Neural cell (in vitro differentiated cells): ENCODE measurements at regions not wholly inside any gene's neighbourhood (a gene's known extent, or its start where the extent isn't known, plus 50 kb on each side); places are given as distances from the start of the nearest gene placed in this dataset.

Source experiments
- EZH2 ChIP-seq: fragments of 200-600, 300-800 bp; shearing (Covaris generic), sonication (generic); IDR thresholded peaks from 2 replicates; pipeline ENCODE4 v1.6.1; 2014; ENCODE audit warnings: antibody characterized with exemption, low read length, borderline replicate concordance, mild to moderate bottlenecking; ENCODE audit not compliant: insufficient read depth, poor library complexity, severe bottlenecking
- POLR2AphosphoS5 ChIP-seq: IDR thresholded peaks from 2 replicates; pipeline ENCODE4 v1.6.1; 2012
- TAF1 ChIP-seq: IDR thresholded peaks from 2 replicates; pipeline ENCODE4 v1.6.1; 2012; ENCODE audit warnings: low read depth
- TF ChIP-seq, protein P1 (sequence below): fragments of 450-650 bp; IDR thresholded peaks from 2 replicates; pipeline ENCODE4 v1.5.1; 2014; ENCODE audit warnings: antibody characterized with exemption, mild to moderate bottlenecking, moderate library complexity; ENCODE audit not compliant: poor library complexity, severe bottlenecking

DNA sequence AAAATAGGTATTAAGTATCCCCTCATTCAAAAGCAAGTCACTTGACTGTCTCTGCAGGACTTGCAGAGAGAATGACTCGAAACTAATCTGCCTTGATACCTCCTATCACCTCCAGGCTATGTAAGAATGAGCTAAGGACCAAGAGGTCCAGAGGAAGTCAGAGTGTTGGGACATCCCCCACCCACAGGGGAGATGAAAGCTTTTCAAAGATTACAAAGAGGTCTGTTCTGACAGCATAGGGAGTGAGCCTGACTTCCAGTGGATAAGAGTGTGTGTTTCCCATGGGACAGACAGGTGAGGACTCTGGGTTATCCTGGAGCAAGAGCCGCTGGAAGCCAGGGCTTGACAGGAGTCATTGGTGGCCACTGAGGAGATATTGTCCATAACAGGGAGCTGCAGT lies 85.0 kb upstream of the TACR1 start:
- TF ChIP-seq POLR2AphosphoS5 (no peak), EZH2 (no peak), TAF1 (no peak)
- TF ChIP-seq, protein P1, sequence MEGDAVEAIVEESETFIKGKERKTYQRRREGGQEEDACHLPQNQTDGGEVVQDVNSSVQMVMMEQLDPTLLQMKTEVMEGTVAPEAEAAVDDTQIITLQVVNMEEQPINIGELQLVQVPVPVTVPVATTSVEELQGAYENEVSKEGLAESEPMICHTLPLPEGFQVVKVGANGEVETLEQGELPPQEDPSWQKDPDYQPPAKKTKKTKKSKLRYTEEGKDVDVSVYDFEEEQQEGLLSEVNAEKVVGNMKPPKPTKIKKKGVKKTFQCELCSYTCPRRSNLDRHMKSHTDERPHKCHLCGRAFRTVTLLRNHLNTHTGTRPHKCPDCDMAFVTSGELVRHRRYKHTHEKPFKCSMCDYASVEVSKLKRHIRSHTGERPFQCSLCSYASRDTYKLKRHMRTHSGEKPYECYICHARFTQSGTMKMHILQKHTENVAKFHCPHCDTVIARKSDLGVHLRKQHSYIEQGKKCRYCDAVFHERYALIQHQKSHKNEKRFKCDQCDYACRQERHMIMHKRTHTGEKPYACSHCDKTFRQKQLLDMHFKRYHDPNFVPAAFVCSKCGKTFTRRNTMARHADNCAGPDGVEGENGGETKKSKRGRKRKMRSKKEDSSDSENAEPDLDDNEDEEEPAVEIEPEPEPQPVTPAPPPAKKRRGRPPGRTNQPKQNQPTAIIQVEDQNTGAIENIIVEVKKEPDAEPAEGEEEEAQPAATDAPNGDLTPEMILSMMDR, result no peak
